ENCODE measurements at regions not wholly inside any gene's neighbourhood (a gene's known extent, or its start where the extent isn't known, plus 50 kb on each side); places are given as distances from the start of the nearest gene placed in this dataset.

- TF ChIP-seq ZFP3 (tag by site-specific recombination; IDR thresholded peaks at IDR 0.05; ENCODE audit: low read depth), result no peak
- TF ChIP-seq, protein P1, sequence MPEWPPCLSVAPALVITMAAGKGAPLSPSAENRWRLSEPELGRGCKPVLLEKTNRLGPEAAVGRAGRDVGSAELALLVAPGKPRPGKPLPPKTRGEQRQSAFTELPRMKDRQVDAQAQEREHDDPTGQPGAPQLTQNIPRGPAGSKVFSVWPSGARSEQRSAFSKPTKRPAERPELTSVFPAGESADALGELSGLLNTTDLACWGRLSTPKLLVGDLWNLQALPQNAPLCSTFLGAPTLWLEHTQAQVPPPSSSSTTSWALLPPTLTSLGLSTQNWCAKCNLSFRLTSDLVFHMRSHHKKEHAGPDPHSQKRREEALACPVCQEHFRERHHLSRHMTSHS (tag by site-specific recombination; IDR thresholded peaks at IDR 0.05), result no peak
- TF ChIP-seq, protein P2, sequence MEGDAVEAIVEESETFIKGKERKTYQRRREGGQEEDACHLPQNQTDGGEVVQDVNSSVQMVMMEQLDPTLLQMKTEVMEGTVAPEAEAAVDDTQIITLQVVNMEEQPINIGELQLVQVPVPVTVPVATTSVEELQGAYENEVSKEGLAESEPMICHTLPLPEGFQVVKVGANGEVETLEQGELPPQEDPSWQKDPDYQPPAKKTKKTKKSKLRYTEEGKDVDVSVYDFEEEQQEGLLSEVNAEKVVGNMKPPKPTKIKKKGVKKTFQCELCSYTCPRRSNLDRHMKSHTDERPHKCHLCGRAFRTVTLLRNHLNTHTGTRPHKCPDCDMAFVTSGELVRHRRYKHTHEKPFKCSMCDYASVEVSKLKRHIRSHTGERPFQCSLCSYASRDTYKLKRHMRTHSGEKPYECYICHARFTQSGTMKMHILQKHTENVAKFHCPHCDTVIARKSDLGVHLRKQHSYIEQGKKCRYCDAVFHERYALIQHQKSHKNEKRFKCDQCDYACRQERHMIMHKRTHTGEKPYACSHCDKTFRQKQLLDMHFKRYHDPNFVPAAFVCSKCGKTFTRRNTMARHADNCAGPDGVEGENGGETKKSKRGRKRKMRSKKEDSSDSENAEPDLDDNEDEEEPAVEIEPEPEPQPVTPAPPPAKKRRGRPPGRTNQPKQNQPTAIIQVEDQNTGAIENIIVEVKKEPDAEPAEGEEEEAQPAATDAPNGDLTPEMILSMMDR (tag by site-specific recombination; IDR thresholded peaks at IDR 0.05), result no peak
- TF ChIP-seq ZBTB8A (tag by site-specific recombination; IDR thresholded peaks at IDR 0.05), result no peak
These were observed 347.3 kb downstream of the NPIPA8 start for GRCh38 chr16:17989255-17989654.
